NCI-H2029 (cell line): ENCODE measurements at regions not wholly inside any gene's neighbourhood (a gene's known extent, or its start where the extent isn't known, plus 50 kb on each side); places are given as distances from the start of the nearest gene placed in this dataset.

Source experiments
- DNase-seq: peaks from one replicate; lab custom pipeline; 2025; lab: John Stamatoyannopoulos, UW

GRCh38 chr12:74906224-74906623 is 303.4 kb downstream of the KCNC2 start:
- no peak for DNase-seq

GRCh38 chr12:74910831-74911230 is 298.8 kb downstream of the KCNC2 start:
- no peak for DNase-seq

- DNase-seq = no peak
These were observed 295.3 kb downstream of the KCNC2 start for GRCh38 chr12:74914378-74914777.

DNA sequence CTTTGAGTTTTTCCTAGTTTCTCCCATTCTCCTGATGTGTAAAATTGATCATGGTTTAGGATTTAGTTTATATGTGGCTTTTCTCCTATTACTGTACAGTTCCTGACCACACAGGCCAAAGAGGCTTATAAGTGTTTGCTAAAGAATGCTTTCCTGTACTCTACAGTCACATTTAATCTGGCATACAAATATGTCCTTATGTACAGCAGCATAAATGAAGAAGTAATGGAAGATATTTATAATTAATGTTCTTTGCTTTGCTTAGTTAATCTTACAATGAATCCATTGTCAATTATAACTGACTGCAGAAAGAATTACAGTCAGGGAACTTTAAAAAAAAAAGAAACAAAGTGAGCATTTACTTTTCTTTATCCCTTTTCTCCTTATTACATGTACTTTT is 293.9 kb downstream of the KCNC2 start:
- no peak for DNase-seq

DNA sequence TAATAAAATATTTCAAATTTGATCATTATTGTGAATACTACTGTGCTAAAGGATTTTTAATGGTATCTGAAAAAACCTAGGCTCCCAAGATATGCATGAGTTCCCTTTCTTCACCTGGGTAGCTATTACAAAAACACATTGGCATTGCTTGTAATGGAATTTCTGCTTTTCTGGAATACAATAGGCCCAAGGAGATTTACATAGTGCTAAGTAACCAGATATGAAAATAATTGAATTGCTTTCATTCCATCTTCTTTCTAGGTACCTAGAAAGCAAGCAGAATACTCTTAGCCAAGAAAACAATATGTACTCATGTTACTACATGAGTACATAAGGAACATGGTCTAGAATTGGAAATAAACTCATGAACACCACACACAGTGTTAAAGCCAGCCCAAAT is 291.9 kb downstream of the KCNC2 start:
- no peak for DNase-seq

DNA sequence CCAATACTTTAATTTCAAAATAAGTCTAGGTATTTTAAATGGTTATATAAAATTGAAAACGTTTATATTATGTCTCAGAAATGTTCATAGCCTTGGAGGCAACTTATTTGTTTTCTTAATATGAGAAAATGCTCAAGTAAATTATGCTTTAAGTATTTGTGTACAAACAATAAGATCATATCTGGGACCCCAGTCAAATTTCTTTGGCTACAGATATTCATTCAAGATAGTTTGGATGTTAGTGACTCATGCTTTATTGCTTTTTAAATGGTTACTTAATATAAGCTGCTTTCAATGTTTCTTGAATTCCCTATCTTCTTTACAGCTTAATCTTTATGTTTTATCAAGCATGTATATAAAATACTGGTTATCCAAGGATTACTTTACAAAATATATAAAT is 291.3 kb downstream of the KCNC2 start:
- no peak for DNase-seq

DNA sequence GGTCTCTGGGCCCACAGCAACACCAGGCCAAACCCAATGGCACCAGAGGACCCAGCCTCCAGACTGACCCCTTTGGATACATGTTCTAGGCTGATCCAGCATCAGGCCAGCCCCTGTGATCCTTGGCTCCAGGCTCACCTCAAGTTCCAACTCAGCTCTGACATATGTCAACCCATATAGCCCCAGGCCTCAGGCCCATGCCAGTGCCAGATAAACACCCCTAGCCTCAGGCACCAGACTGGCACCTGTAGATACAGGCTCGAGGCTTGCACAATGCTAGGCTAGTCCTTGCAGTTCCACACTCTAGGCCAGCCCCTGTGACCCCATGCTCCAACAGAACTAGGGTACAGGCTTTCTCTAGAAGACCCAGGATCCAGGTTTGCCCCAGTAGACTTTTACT is 287.5 kb downstream of the KCNC2 start:
- DNase-seq = no peak

DNA sequence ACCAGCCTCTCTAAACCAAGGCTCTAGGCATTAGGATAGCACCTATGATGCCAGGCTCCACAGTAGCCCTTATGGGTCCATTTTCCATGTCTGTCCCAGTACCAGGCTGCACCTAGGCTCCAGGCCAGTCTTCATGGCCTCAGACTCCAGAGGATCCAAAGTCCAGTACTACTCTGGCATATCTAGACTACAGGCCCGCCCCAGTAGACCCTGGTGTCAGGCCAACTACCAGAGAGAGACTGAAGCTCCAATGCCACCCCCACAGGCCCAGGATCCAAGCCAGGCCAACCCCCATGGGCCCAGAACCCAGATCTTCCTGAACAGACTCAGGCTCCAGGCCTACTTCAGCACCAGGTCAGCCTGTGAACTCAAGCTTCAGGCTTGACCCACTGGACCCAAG is 287.0 kb downstream of the KCNC2 start:
- DNase-seq = no peak

DNA sequence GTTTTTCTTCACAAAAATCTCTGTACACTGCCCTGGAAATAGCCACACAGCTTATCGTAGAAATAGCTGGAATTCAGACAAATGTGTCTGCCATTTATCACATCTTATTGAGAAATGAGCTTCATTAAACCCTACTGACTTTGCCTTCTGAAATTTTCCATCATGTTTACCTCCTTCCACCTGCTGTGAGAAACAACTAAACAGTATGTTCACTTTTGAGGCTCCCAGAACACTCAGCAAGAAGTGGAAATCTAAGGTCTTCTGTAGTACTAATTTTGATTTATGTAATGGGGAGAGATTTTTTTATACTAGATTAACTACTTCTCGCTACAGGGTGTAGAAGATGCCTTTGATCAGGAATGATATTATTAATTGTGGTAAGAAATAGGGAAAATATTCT is 268.0 kb downstream of the KCNC2 start:
- DNase-seq = no peak

- no peak for DNase-seq
These were observed 263.9 kb downstream of the KCNC2 start for GRCh38 chr12:74945771-74946198.

DNA sequence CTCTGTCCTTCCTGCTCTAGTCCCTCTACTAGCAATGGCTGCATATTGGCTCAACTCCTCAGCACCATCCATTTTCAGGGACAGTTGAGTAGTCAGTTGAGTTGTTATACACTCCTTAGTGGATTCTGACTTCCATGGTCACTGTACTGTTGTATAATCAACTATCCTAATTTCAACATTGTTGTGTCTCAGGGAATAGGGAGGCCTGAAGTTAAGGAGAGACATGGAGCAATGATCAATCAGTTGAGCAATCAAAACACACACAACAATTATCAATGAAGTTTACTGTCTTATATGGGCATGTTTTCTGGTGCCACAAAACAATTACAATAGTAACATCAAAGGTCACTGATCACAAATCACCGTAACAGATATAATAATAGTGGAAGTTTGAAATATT is 255.9 kb downstream of the KCNC2 start:
- DNase-seq = no peak

DNA sequence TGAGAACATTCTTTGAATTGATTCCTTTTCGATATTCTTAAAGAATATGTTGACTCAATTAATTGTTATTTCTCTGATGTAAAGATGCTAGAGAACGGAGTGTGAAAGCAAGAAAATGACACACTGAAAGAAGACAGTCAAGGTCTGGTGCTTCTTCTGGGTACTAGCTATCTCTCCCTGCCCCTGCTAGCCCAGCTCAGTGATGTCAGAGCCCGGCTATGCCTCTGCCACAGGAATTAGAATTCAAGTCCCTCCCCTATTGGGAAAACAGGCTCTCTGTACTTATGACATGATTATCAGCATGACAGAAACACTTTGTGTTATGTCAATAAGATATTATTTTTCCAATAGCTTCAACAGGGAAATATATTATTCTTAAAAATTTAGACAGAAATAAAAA is 252.4 kb downstream of the KCNC2 start:
- DNase-seq = no peak

DNA sequence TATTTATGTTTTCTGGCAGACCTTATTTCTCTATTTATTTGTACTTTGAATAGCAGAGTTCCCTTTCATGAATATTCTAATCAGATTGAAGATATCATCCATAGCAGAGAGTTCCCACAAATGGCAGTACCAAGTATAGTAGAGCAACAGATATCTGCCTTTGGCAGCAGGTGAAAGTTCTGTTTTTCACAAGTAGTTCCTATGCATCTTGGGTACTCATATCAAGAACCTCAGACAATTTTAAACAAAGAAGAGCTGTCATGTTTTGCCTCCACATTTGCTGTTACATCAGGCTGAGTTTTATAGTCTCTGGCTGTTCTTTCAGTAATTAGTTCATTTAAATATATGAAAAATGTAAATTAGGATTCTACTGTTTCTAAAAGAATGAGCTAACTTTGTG is 252.0 kb downstream of the KCNC2 start:
- DNase-seq = no peak

GRCh38 chr12:74959657-74960056 is 250.0 kb downstream of the KCNC2 start:
- no peak for DNase-seq

GRCh38 chr12:74963304-74963703 is 246.3 kb downstream of the KCNC2 start:
- no peak for DNase-seq

GRCh38 chr12:74963867-74964331 is 245.7 kb downstream of the KCNC2 start:
- DNase-seq = no peak

- DNase-seq = no peak
These were observed 245.2 kb downstream of the KCNC2 start for GRCh38 chr12:74964390-74964789.

DNA sequence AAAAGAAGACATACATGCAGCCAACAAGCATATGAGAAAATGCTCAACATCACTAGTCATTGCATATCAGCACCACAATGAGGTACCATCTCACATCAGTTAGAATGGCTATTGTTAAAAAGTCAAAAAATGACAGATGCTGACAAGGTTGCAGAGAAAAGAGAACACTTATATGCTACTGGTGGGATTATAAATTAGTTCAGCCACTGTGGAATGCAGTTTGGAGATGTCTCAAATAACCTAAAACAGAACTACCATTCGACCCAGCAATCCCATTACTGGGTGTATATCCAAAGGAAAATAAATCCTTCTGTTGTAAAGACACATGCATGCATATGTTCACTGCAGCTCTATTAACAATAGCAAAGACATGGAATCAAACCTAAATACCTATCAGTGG is 238.4 kb downstream of the KCNC2 start:
- DNase-seq = no peak

DNA sequence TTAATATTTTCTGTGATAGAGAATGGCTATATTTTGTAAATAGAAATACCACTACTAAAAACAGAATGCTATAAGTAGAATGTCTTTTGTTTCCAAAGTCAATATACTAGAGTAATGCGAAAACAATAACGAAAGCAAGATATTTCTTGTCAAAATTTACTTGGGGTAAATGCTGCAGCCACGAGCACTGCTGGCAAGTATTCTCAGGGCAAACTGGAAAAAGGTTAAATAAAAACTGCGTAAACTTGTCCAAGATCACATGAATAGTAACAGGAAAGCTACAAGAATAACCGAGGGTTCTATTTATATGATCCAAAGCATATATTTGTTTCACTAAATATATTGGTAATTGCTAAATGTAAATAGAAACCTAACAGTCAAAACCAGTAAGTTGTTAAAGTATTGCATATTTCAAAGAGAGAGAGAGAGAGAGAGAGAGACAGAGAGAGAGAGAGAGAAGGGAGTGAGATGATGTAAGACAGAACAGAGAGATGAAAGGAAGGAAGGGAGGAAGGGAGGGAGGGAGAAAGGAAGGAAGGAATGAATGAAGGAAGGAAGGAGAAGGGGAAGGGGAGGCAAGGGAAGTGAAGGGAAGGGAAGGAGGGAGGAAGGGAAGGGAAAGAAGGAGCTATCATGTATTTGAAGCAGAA is 231.7 kb downstream of the KCNC2 start:
- DNase-seq = no peak

DNA sequence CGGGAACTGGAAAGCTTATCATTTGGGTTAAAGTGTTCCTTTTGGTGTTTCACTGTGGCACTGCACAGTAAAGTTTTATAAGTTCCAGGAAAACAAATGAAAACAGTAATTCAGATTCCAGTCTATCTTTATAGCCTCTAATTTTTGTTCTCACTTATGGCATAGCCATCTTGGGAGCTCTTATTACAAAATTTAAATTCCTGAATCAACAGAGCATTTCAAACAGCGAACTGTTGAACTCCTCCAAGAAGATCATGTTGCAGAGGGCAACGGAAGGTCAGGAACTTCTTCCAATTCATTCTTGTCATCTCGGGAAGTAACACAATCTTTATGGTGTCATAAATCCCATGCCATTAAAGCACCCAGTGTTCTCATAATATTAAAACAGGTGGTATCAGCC is 229.1 kb downstream of the KCNC2 start:
- DNase-seq = no peak

- DNase-seq = no peak
These were observed 228.1 kb downstream of the KCNC2 start for GRCh38 chr12:74981541-74981940.

DNA sequence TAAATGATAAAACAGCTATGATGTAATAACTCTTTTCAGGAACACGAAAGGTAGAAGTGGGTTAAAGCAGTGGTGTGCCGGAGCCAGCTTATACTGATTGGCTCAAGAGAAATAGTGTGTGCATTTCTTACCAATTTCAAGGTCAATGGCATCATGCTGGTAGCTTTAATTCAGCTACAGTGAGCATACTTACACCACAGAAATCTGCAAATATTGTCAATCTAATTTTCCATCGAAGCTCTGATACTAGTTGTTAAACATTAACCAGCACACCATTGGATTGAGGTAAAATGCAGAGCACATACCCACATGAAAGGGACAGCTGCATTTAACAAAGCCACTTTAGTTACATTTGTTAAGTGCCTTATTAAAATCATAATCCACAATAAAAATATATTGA is 225.7 kb downstream of the KCNC2 start:
- no peak for DNase-seq

GRCh38 chr12:74984631-74985030 is 225.0 kb downstream of the KCNC2 start:
- no peak for DNase-seq

DNA sequence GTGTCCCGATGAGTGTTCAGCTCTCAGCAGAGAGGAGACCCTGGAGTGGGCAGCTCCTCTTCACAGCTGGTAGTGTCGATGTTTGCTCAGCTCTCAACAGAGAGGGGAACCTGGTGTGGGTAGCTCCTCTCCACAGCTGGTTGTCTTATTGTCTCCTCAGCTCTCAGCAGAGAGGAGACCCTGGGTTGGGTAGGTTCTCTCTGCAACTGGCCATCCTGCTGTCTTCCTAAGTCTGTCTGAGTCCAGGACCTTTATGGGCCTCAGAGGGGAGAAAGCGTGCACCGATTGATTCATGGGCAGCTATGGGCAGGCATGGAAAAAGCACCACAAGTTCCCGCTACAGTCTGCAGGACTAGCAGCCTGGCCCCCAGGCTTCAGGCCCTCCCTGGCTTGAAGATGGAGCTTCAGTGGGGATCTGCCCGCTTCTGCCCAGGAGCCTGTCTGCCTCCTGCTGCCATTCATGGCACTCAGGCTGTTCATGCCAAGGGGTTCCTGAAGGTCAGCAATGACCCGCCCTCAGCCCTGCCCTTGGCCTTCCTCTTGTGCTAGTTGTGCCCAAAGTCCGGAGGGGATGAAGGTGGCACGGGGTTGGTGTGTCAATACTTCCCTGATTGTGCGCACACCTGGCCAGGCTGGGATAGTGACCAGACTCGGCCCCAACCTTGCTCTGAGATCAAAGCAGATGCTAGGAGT is 224.2 kb downstream of the KCNC2 start:
- DNase-seq = no peak
